ENCODE measurements at regions not wholly inside any gene's neighbourhood (a gene's known extent, or its start where the extent isn't known, plus 50 kb on each side); places are given as distances from the start of the nearest gene placed in this dataset.

- TF ChIP-seq, protein P1, sequence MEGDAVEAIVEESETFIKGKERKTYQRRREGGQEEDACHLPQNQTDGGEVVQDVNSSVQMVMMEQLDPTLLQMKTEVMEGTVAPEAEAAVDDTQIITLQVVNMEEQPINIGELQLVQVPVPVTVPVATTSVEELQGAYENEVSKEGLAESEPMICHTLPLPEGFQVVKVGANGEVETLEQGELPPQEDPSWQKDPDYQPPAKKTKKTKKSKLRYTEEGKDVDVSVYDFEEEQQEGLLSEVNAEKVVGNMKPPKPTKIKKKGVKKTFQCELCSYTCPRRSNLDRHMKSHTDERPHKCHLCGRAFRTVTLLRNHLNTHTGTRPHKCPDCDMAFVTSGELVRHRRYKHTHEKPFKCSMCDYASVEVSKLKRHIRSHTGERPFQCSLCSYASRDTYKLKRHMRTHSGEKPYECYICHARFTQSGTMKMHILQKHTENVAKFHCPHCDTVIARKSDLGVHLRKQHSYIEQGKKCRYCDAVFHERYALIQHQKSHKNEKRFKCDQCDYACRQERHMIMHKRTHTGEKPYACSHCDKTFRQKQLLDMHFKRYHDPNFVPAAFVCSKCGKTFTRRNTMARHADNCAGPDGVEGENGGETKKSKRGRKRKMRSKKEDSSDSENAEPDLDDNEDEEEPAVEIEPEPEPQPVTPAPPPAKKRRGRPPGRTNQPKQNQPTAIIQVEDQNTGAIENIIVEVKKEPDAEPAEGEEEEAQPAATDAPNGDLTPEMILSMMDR (IDR thresholded peaks at IDR 0.05; ENCODE audit: low read depth, low read length) = no peak
- H3K4me3 ChIP-seq (replicated peaks in 1 of 2; ENCODE audit: low read depth in 2 of 2, low read length in 2 of 2) = no peak overlapping the region
- DNase-seq (ENCODE audit: low read depth in 2 of 2) = no peak
Measured at GRCh38 chr7:18191862-18192625, 164.4 kb upstream of the PRPS1L1 start.

DNA sequence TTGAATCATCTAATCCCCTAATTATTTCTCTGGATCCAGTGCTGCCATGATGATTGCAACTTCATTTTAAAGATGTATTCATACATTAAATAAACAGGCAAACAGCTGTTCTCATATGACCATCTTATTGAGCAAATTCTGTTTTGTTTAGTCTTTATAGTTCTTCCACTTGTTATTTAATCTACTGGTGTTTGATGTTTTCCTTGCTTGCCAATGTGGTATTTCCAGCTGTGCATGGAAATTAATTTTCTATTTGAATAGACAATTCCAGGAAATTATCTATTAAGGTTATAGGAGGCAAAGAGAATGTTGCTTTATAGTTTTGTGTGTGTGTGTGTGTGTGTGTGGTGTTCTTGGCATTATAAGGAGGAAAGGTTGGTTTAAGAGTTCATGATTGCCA, 167.0 kb upstream of the PRPS1L1 start:
- DNase-seq (ENCODE audit: low read depth in 2 of 2) = no peak
- TF ChIP-seq, protein P1 (IDR thresholded peaks at IDR 0.05; ENCODE audit: low read depth, low read length) = no peak
- H3K4me3 ChIP-seq (replicated peaks in 1 of 2; ENCODE audit: low read depth in 2 of 2, low read length in 2 of 2) = no peak overlapping the region

DNA sequence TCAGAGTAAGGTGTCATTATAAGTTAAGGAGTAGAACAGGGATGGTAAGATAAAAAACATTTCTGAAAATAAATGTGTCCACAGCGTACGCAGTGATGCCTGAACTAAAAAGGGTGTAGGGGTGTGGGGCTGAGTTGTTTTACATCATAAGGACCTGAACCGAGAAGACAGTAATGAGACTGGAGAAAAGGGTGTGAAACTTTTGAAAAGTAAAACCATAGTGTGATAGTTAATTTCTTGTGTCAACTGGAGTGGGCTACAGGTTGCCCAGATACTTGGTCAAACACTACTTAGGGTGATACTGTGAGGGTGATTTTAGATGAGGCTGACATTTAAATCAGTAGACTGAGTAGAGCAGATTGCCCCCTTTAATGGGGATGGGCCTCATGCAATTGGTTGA, 169.0 kb upstream of the PRPS1L1 start:
- no peak for DNase-seq (ENCODE audit: low read depth in 2 of 2)
- H3K4me3 ChIP-seq (replicated peaks in 1 of 2; ENCODE audit: low read depth in 2 of 2, low read length in 2 of 2) = no peak overlapping the region
- TF ChIP-seq, protein P1 (IDR thresholded peaks at IDR 0.05; ENCODE audit: low read depth, low read length) = no peak

DNA sequence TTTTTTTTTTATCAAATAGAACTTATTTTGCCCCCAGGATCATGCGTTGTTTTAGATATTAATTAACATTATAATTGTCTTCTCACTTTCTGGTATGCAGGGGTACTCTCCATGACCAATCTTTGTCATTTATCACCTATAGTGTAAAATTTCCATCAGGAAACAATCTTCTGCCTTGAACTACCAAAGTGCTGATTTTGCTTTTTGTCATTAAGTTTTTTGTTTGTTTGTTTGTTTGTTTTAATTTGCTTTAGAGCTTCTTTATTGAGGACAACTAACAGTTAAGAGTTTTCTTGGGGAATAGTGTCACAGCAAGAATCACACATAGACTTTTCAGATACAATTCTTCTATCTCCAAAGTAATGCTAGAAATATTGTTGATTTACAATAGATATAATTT, 171.2 kb upstream of the PRPS1L1 start:
- TF ChIP-seq, protein P1 (IDR thresholded peaks at IDR 0.05; ENCODE audit: low read depth, low read length) = no peak
- H3K4me3 ChIP-seq (replicated peaks in 1 of 2; ENCODE audit: low read depth in 2 of 2, low read length in 2 of 2) = no peak overlapping the region
- DNase-seq (ENCODE audit: low read depth in 2 of 2) = no peak

DNA sequence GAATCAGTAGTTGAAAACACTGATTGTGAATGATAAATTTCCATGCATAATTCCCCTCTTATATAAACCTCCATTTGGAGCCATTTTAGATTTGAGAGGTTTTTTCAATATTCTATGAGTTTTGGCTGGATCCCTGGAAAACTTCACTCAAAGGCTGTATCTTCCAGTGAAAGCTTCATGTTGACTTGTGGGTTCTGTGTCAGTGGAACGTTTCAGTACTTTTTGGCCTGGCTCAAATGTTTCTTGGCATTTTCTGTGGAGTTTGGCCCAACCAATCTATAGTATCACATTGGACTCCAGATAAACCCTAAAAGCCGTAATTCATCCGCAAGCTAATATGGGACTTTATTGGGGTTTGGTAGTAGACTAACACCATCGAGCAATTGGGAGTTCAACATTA, 172.6 kb upstream of the PRPS1L1 start:
- DNase-seq (ENCODE audit: low read depth in 2 of 2) = no peak
- H3K4me3 ChIP-seq (replicated peaks in 1 of 2; ENCODE audit: low read depth in 2 of 2, low read length in 2 of 2) = no peak overlapping the region
- TF ChIP-seq, protein P1 (IDR thresholded peaks at IDR 0.05; ENCODE audit: low read depth, low read length) = no peak

GRCh38 chr7:18200855-18201254, 173.2 kb upstream of the PRPS1L1 start:
- DNase-seq (ENCODE audit: low read depth in 2 of 2) = no peak
- TF ChIP-seq, protein P1 (IDR thresholded peaks at IDR 0.05; ENCODE audit: low read depth, low read length) = no peak

DNA sequence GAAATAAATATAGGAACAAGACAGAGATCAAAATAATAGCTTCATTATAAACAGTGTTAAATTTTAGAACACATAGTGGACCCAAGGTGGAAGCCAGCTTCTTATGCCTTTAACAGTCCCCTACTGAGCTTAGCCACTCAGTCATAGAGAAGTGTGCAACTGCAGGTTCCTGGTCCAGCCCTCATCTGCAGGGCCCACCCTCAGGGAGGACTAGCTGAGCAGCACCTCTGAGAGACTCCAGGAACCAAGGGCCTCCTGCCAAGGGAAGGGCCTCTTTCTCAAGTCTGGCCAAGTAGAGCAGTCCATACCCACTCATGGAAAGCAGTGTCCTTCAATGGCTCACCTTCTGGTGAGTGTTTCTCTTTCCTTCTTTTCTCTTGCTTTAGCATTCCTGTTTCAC, 173.7 kb upstream of the PRPS1L1 start:
- no peak overlapping the region for H3K4me3 ChIP-seq (replicated peaks in 1 of 2; ENCODE audit: low read depth in 2 of 2, low read length in 2 of 2)
- no peak for DNase-seq (ENCODE audit: low read depth in 2 of 2)
- TF ChIP-seq, protein P1 (IDR thresholded peaks at IDR 0.05; ENCODE audit: low read depth, low read length) = no peak

More at GRCh38 chr7:18200855-18201254, 173.2 kb upstream of the PRPS1L1 start:
- H3K4me3 ChIP-seq (replicated peaks in 1 of 2; ENCODE audit: low read depth in 2 of 2, low read length in 2 of 2) = no peak overlapping the region

All from cardiac fibroblast (primary cell).